Stimulated activated naive B cell treated with anti-CD40 and anti-IgM and Interleukin-4, amounts not matched to agents 10 μg/mL and 1 μg/mL and 100 μg/mL, for 72 hours (primary cell): ENCODE measurements at regions not wholly inside any gene's neighbourhood (a gene's known extent, or its start where the extent isn't known, plus 50 kb on each side); places are given as distances from the start of the nearest gene placed in this dataset.
A peak's percentile ranks its signal among the peaks of the same experiment; 100 is the strongest.

Experiments
- ATAC-seq, 2 donors: fragments of 150-1000 bp; cut with Tn5 transposase; replicated peaks; 2 replicates each; pipeline ENCODE4 v1.10.0; 2021; ENCODE audit warnings: moderate library complexity in 1 of 2
- DNase-seq: peaks from one replicate; pipeline ENCODE4 v3.0.0; 2021
- H3K27ac Mint-ChIP-seq: one replicate; pipeline ENCODE4 v1.8.0; 2022; ENCODE audit warnings: mild to moderate bottlenecking, mixed read lengths
- H3K27me3 Mint-ChIP-seq, 2 donors: one replicate each; pipeline ENCODE4 v1.8.0; 2022; ENCODE audit warnings: mixed read lengths in 2 of 2
- H3K36me3 Mint-ChIP-seq, 2 donors: one replicate each; pipeline ENCODE4 v1.8.0; 2022; ENCODE audit warnings: mixed read lengths in 2 of 2, mild to moderate bottlenecking in 1 of 2
- H3K4me1 Mint-ChIP-seq, 2 donors: one replicate each; pipeline ENCODE4 v1.8.0; 2022; ENCODE audit warnings: mixed read lengths in 2 of 2, mild to moderate bottlenecking in 1 of 2
- H3K4me3 Mint-ChIP-seq, 2 donors: one replicate each; pipeline ENCODE4 v1.8.0; 2022; ENCODE audit warnings: mild to moderate bottlenecking in 2 of 2, mixed read lengths in 2 of 2, moderate library complexity in 1 of 2
- H3K9me3 Mint-ChIP-seq, 2 donors: one replicate each; pipeline ENCODE4 v1.8.0; 2022; ENCODE audit warnings: mixed read lengths in 2 of 2, mild to moderate bottlenecking in 1 of 2

- DNase-seq = no peak
- H3K9me3 Mint-ChIP-seq = no peaks in the 10 kb centered on the region
- H3K4me3 Mint-ChIP-seq = no peak overlapping the region
- peaks cover 7 to 11% of the 10 kb centered on the region in 2 donors for H3K27me3 Mint-ChIP-seq
- no peak overlapping the region for H3K27ac Mint-ChIP-seq
- no peaks in the 10 kb centered on the region for H3K36me3 Mint-ChIP-seq
- ATAC-seq = no peak
- no peaks in the 10 kb centered on the region for H3K4me1 Mint-ChIP-seq
Measured at GRCh38 chr1:91613595-91613994, 112.9 kb downstream of the CDC7 start.

GRCh38 chr1:91616712-91617111, 116.1 kb downstream of the CDC7 start:
- ATAC-seq = no peak
- Mint-ChIP-seq H3K9me3 (no peaks in the 10 kb centered on the region), H3K4me1 (no peaks in the 10 kb centered on the region), H3K27ac (no peak overlapping the region), H3K36me3 (no peaks in the 10 kb centered on the region), H3K27me3 (peaks cover 15 to 19% of the 10 kb centered on the region in 2 donors), H3K4me3 (no peak overlapping the region)
- DNase-seq = no peak

- Mint-ChIP-seq H3K4me3 (no peak overlapping the region), H3K4me1 (no peaks in the 10 kb centered on the region), H3K36me3 (no peaks in the 10 kb centered on the region), H3K27ac (no peak overlapping the region), H3K27me3 (peaks cover 15 to 19% of the 10 kb centered on the region in 2 donors), H3K9me3 (no peaks in the 10 kb centered on the region)
- no peak for ATAC-seq
- no peak for DNase-seq
Measured at GRCh38 chr1:91617285-91617765, 116.7 kb downstream of the CDC7 start.

- H3K9me3 Mint-ChIP-seq = peaks cover 0 to 2% of the 10 kb centered on the region in 2 donors
- no peak for ATAC-seq
Measured at GRCh38 chr1:91619881-91620280, 119.2 kb downstream of the CDC7 start.

GRCh38 chr1:91621360-91621759, 120.7 kb downstream of the CDC7 start:
- ATAC-seq (peak in 1 of 2 donors; percentile 29), DNase-seq (no peak)
- H3K27me3 Mint-ChIP-seq = peaks cover 15 to 18% of the 10 kb centered on the region in 2 donors
- no peak overlapping the region for H3K4me3 Mint-ChIP-seq
- H3K36me3 Mint-ChIP-seq = no peaks in the 10 kb centered on the region
- peaks cover 0 to 2% of the 10 kb centered on the region in 2 donors for H3K9me3 Mint-ChIP-seq
- no peaks in the 10 kb centered on the region for H3K4me1 Mint-ChIP-seq
- H3K27ac Mint-ChIP-seq = no peak overlapping the region

More at GRCh38 chr1:91619881-91620280, 119.2 kb downstream of the CDC7 start:
- Mint-ChIP-seq H3K4me1 (no peaks in the 10 kb centered on the region), H3K4me3 (no peak overlapping the region), H3K36me3 (no peaks in the 10 kb centered on the region), H3K27me3 (peaks cover 15 to 18% of the 10 kb centered on the region in 2 donors), H3K27ac (no peak overlapping the region)
- no peak for DNase-seq

GRCh38 chr1:91621907-91622306, 121.3 kb downstream of the CDC7 start:
- ATAC-seq (no peak), DNase-seq (no peak)
- Mint-ChIP-seq H3K4me1 (no peaks in the 10 kb centered on the region), H3K27ac (no peak overlapping the region), H3K4me3 (no peak overlapping the region), H3K36me3 (no peaks in the 10 kb centered on the region), H3K27me3 (peaks cover 15 to 16% of the 10 kb centered on the region in 2 donors), H3K9me3 (peaks cover 0 to 2% of the 10 kb centered on the region in 2 donors)

GRCh38 chr1:91622616-91623015, 122.0 kb downstream of the CDC7 start:
- no peak for DNase-seq
- H3K36me3 Mint-ChIP-seq = no peaks in the 10 kb centered on the region
- no peaks in the 10 kb centered on the region for H3K4me1 Mint-ChIP-seq
- no peak for ATAC-seq
- peaks cover 0 to 2% of the 10 kb centered on the region in 2 donors for H3K9me3 Mint-ChIP-seq
- H3K27ac Mint-ChIP-seq = no peak overlapping the region
- H3K4me3 Mint-ChIP-seq = no peak overlapping the region
- peaks cover 11 to 15% of the 10 kb centered on the region in 2 donors for H3K27me3 Mint-ChIP-seq

GRCh38 chr1:91623020-91623419, 122.4 kb downstream of the CDC7 start:
- Mint-ChIP-seq H3K4me1 (no peaks in the 10 kb centered on the region), H3K27me3 (peaks cover 11 to 15% of the 10 kb centered on the region in 2 donors), H3K9me3 (peaks cover 0 to 2% of the 10 kb centered on the region in 2 donors), H3K36me3 (no peaks in the 10 kb centered on the region), H3K27ac (no peak overlapping the region), H3K4me3 (no peak overlapping the region)
- DNase-seq (no peak), ATAC-seq (no peak)

GRCh38 chr1:91624331-91624730, 123.7 kb downstream of the CDC7 start:
- H3K4me1 Mint-ChIP-seq = no peaks in the 10 kb centered on the region
- no peaks in the 10 kb centered on the region for H3K36me3 Mint-ChIP-seq
- H3K27ac Mint-ChIP-seq = no peak overlapping the region
- DNase-seq (no peak), ATAC-seq (no peak)
- peaks cover 0 to 2% of the 10 kb centered on the region in 2 donors for H3K9me3 Mint-ChIP-seq
- peaks cover 6 to 11% of the 10 kb centered on the region in 2 donors for H3K27me3 Mint-ChIP-seq
- no peak overlapping the region for H3K4me3 Mint-ChIP-seq
